SK-N-SH (cell line): ENCODE measurements at regions not wholly inside any gene's neighbourhood (a gene's known extent, or its start where the extent isn't known, plus 50 kb on each side); places are given as distances from the start of the nearest gene placed in this dataset.

ENCODE experiments used
- CTCF ChIA-PET: fragments of 300-600, 350-600 bp; formaldehyde crosslinking; extraction: SDS; loops from one replicate; lab custom pipeline; 2021; lab: Yijun Ruan, JAX
- POLR2A ChIA-PET: fragments of 350-600 bp; sonication (Branson Sonifier 250); formaldehyde crosslinking; extraction: SDS; loops from one replicate; lab custom pipeline; 2020; ENCODE audit warnings: antibody characterized with exemption, inconsistent platforms; lab: Yijun Ruan, JAX
- DNase-seq: peaks from one replicate; pipeline ENCODE4 v3.0.0; 2012
- H2AFZ ChIP-seq: fragments of 200-600 bp; sonication (generic); 2 replicates; pipeline ENCODE4 v1.8.1; 2016; ENCODE audit warnings: antibody characterized with exemption, mild to moderate bottlenecking, low read depth
- H3F3A ChIP-seq: fragments of 200-600 bp; sonication (generic); replicated peaks from 2 replicates; pipeline ENCODE3; 2016; ENCODE audit warnings: antibody characterized with exemption, mild to moderate bottlenecking; ENCODE audit not compliant: insufficient read depth
- H3K27ac ChIP-seq, 2 experiments: fragments of 200-500 bp in 1 of 2; fragments of 200-600 bp in 1 of 2; sonication (Bioruptor generic) in 1 of 2; sonication (generic), shearing (Covaris generic) in 1 of 2; 2 replicates each; pipeline versions ENCODE4 v1.5.1 to v1.6.1; 2014 to 2016; ENCODE audit warnings: low read depth in 2 of 2, inconsistent platforms in 1 of 2, low read length in 1 of 2, mild to moderate bottlenecking in 1 of 2, mixed read lengths in 1 of 2
- H3K27me3 ChIP-seq: fragments of 200-600 bp; sonication (generic), shearing (Covaris generic); 2 replicates; pipeline ENCODE4 v1.6.1; 2016; ENCODE audit warnings: mixed run types; ENCODE audit not compliant: insufficient read depth
- H3K36me3 ChIP-seq, 2 experiments: fragments of 200-500 bp in 1 of 2; fragments of 200-600 bp in 1 of 2; sonication (Bioruptor generic) in 1 of 2; sonication (generic) in 1 of 2; replicated peaks in 1 of 2; 2 replicates each; pipeline versions ENCODE3 to v1.5.1; 2014 to 2016; ENCODE audit warnings: low read length in 1 of 2, mild to moderate bottlenecking in 1 of 2; ENCODE audit not compliant: insufficient read depth in 2 of 2, control insufficient read depth in 1 of 2
- H3K4me1 ChIP-seq, 2 experiments: fragments of 200-500 bp in 1 of 2; fragments of 200-600 bp in 1 of 2; sonication (Bioruptor generic) in 1 of 2; sonication (generic), shearing (Covaris generic) in 1 of 2; 2 replicates each; pipeline versions ENCODE4 v1.5.1 to v1.6.1; 2014 to 2016; ENCODE audit warnings: low read depth in 1 of 2, low read length in 1 of 2, mixed run types in 1 of 2; ENCODE audit not compliant: insufficient read depth in 2 of 2, control insufficient read depth in 1 of 2
- H3K4me2 ChIP-seq: fragments of 200-600 bp; sonication (generic), shearing (Covaris generic); 2 replicates; pipeline ENCODE4 v1.6.1; 2017; ENCODE audit warnings: mixed run types
- H3K4me3 ChIP-seq, 2 experiments: fragments of 200-500 bp in 1 of 2; fragments of 200-600 bp in 1 of 2; sonication (Bioruptor generic) in 1 of 2; sonication (generic), shearing (Covaris generic) in 1 of 2; 2 replicates each; pipeline versions ENCODE4 v1.5.1 to v1.8.1; 2014 to 2016; ENCODE audit warnings: low read depth in 2 of 2, inconsistent platforms in 1 of 2, low read length in 1 of 2, mild to moderate bottlenecking in 1 of 2, mixed read lengths in 1 of 2, moderate library complexity in 1 of 2
- H3K79me2 ChIP-seq: fragments of 200-600 bp; sonication (generic); 2 replicates; pipeline ENCODE4 v1.8.1; 2017; ENCODE audit warnings: mild to moderate bottlenecking; ENCODE audit not compliant: insufficient read depth
- H3K9ac ChIP-seq: fragments of 200-600 bp; sonication (generic); 2 replicates; pipeline ENCODE4 v1.6.1; 2017; ENCODE audit warnings: mixed run types
- H3K9me2 ChIP-seq: fragments of 200-600 bp; sonication (generic); 2 replicates; pipeline ENCODE4 v1.6.1; 2017; ENCODE audit warnings: mixed run types
- H3K9me3 ChIP-seq: fragments of 200-600 bp; sonication (generic); 2 replicates; pipeline ENCODE4 v1.6.1; 2017; ENCODE audit warnings: mixed run types, mild to moderate bottlenecking, moderate library complexity
- H4K20me1 ChIP-seq: fragments of 200-600 bp; sonication (generic); 2 replicates; pipeline ENCODE4 v1.6.1; 2017; ENCODE audit warnings: mild to moderate bottlenecking, mixed run types; ENCODE audit not compliant: insufficient read depth
- ELF1 ChIP-seq: IDR thresholded peaks from 2 replicates; pipeline ENCODE4 v1.4.0; 2012
- EP300 ChIP-seq, 2 experiments: IDR thresholded peaks; 2 replicates each; pipeline versions ENCODE4 v1.4.0 to v1.6.1; 2012; ENCODE audit warnings: borderline replicate concordance in 1 of 2, low read depth in 1 of 2, low read length in 1 of 2
- EZH2phosphoT487 ChIP-seq: fragments of 200-600 bp; sonication (generic); IDR thresholded peaks from 2 replicates; pipeline ENCODE4 v1.6.1; 2017; ENCODE audit warnings: low read depth, mixed run types, mild to moderate bottlenecking, antibody characterized with exemption, moderate library complexity, borderline replicate concordance
- IRF3 ChIP-seq: fragments of 150-350 bp; IDR thresholded peaks from 2 replicates; pipeline ENCODE4 v1.6.1; 2016; ENCODE audit warnings: mild to moderate bottlenecking, low read depth, low read length
- MAX ChIP-seq: IDR thresholded peaks from 2 replicates; pipeline ENCODE4 v1.4.0; 2012; ENCODE audit warnings: low read depth
- MXI1 ChIP-seq: IDR thresholded peaks from 2 replicates; pipeline ENCODE4 v1.6.1; 2012; ENCODE audit warnings: mild to moderate bottlenecking, low read depth, low read length, improper control_type of control experiment
- NFIC ChIP-seq: IDR thresholded peaks from 2 replicates; pipeline ENCODE4 v1.4.0; 2012; ENCODE audit warnings: borderline replicate concordance
- PBX3 ChIP-seq: IDR thresholded peaks from 2 replicates; pipeline ENCODE4; 2012
- POLR2AphosphoS5 ChIP-seq: IDR thresholded peaks from 2 replicates; pipeline ENCODE4 v1.6.1; 2012; ENCODE audit warnings: low read depth, low read length
- RAD21 ChIP-seq: IDR thresholded peaks from 2 replicates; pipeline ENCODE4 v1.6.1; 2012; ENCODE audit warnings: mild to moderate bottlenecking, low read length
- RCOR1 ChIP-seq: fragments of 150-350 bp; IDR thresholded peaks from 2 replicates; pipeline ENCODE4 v1.6.1; 2017; ENCODE audit warnings: antibody characterized with exemption, low read length
- RFX5 ChIP-seq: IDR thresholded peaks from 2 replicates; pipeline ENCODE4 v1.6.1; 2012; ENCODE audit warnings: mild to moderate bottlenecking, improper control_type of control experiment, low read length
- RXRA ChIP-seq: IDR thresholded peaks from 2 replicates; pipeline ENCODE4 v1.4.0; 2012; ENCODE audit warnings: low read depth, mild to moderate bottlenecking, borderline replicate concordance
- TAF1 ChIP-seq: IDR thresholded peaks from 2 replicates; pipeline ENCODE4 v1.6.1; 2012; ENCODE audit warnings: low read depth, mild to moderate bottlenecking, low read length, moderate library complexity, borderline replicate concordance
- TEAD4 ChIP-seq: IDR thresholded peaks from 2 replicates; pipeline ENCODE4 v1.4.0; 2012; ENCODE audit warnings: mild to moderate bottlenecking, borderline replicate concordance; ENCODE audit not compliant: insufficient read depth
- USF1 ChIP-seq: IDR thresholded peaks from 2 replicates; pipeline ENCODE4 v1.4.0; 2012; ENCODE audit warnings: low read depth, borderline replicate concordance
- YY1 ChIP-seq: IDR thresholded peaks from 2 replicates; pipeline ENCODE4 v1.4.0; 2012; ENCODE audit warnings: low read depth, mild to moderate bottlenecking
- WGBS: methylation state at CpG from one replicate; pipeline ENCODE4 v1.1.6; 2017; ENCODE audit warnings: low lambda C conversion rate; 5-methylcytosine and 5-hydroxymethylcytosine counted together
- TF ChIP-seq, protein P1 (sequence below): fragments of 200-600 bp; sonication (generic); IDR thresholded peaks from 2 replicates; pipeline ENCODE4 v1.6.1; 2017; ENCODE audit warnings: antibody characterized with exemption, mild to moderate bottlenecking, moderate library complexity
- TF ChIP-seq, protein P2 (sequence below): fragments of 150-350 bp; IDR thresholded peaks from 2 replicates; pipeline ENCODE4 v1.6.1; 2017; ENCODE audit warnings: antibody characterized with exemption, low read length, low read depth, borderline replicate concordance

- 15% methylated on average over 1 of the region's 1 CpG for WGBS
- Histone ChIP-seq H3K79me2 (no peaks in the 10 kb centered on the region), H3K4me3 (no peak overlapping the region), H3K4me1 (no peaks in the 10 kb centered on the region), H3K9me3 (no peaks in the 10 kb centered on the region), H3K4me2 (no peak overlapping the region), H3K9me2 (no peaks in the 10 kb centered on the region), H3K9ac (no peak overlapping the region), H3K27me3 (no peaks in the 10 kb centered on the region), H3K27ac (no peak overlapping the region), H4K20me1 (no peaks in the 10 kb centered on the region), H3F3A (no peaks in the 10 kb centered on the region), H2AFZ (no peak overlapping the region), H3K36me3 (no peaks in the 10 kb centered on the region)
- TF ChIP-seq RAD21, result no peak
- DNase-seq, result no peak
- ChIA-PET CTCF (no interaction called here), POLR2A (no interaction called here)
These were observed 942.0 kb downstream of the SQOR start for GRCh38 chr15:46576646-46577395.

DNA sequence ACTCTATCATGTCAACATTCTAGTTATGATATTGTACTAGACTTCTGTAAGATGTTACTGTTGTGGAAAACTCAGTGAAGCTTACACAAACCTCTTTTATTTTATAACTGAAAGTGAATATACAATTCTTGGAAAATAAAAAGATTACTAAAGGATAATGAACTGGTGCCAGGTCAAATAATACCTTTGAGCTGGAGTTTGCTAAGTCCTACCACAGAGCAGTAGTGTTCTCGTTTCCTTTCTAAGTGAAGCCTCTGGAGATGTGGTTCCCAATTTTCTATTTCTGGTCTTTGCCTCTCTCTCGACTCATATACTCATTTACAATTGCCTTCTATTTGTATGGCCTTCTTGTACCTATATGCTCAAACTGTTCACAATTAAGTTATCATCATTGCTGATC lies 942.9 kb downstream of the SQOR start:
- CTCF ChIA-PET, result no interaction called here

More for the DNA sequence above, 942.9 kb downstream of the SQOR start:
- Histone ChIP-seq H3K36me3 (no peaks in the 10 kb centered on the region), H3K9me2 (no peaks in the 10 kb centered on the region), H3K27me3 (no peaks in the 10 kb centered on the region), H3K79me2 (no peaks in the 10 kb centered on the region), H3K4me1 (no peaks in the 10 kb centered on the region), H3K27ac (no peak overlapping the region), H3K9me3 (no peaks in the 10 kb centered on the region), H3F3A (no peaks in the 10 kb centered on the region)
- WGBS, result 22% methylated on average over 2 of the region's 2 CpGs
- POLR2A ChIA-PET, result no interaction called here
- no peak for DNase-seq
- TF ChIP-seq RXRA (no peak), YY1 (no peak), NFIC (no peak), RAD21 (no peak), EZH2phosphoT487 (no peak), PBX3 (no peak), TAF1 (no peak), POLR2AphosphoS5 (no peak), ELF1 (no peak), USF1 (no peak), MXI1 (no peak), MAX (no peak), IRF3 (no peak), EP300 (IDR thresholded peaks at IDR 0.05; ENCODE audit: borderline replicate concordance in 1 of 2, low read depth in 1 of 2, low read length in 1 of 2) (no peak), RFX5 (no peak), RCOR1 (no peak), TEAD4 (no peak)
- TF ChIP-seq, protein P1, sequence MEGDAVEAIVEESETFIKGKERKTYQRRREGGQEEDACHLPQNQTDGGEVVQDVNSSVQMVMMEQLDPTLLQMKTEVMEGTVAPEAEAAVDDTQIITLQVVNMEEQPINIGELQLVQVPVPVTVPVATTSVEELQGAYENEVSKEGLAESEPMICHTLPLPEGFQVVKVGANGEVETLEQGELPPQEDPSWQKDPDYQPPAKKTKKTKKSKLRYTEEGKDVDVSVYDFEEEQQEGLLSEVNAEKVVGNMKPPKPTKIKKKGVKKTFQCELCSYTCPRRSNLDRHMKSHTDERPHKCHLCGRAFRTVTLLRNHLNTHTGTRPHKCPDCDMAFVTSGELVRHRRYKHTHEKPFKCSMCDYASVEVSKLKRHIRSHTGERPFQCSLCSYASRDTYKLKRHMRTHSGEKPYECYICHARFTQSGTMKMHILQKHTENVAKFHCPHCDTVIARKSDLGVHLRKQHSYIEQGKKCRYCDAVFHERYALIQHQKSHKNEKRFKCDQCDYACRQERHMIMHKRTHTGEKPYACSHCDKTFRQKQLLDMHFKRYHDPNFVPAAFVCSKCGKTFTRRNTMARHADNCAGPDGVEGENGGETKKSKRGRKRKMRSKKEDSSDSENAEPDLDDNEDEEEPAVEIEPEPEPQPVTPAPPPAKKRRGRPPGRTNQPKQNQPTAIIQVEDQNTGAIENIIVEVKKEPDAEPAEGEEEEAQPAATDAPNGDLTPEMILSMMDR, result no peak
- TF ChIP-seq, protein P2, sequence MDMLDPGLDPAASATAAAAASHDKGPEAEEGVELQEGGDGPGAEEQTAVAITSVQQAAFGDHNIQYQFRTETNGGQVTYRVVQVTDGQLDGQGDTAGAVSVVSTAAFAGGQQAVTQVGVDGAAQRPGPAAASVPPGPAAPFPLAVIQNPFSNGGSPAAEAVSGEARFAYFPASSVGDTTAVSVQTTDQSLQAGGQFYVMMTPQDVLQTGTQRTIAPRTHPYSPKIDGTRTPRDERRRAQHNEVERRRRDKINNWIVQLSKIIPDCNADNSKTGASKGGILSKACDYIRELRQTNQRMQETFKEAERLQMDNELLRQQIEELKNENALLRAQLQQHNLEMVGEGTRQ, result no peak
- TF ChIP-seq, all 33 proteins: peak for 0
- Histone ChIP-seq H3K4me3 (no peak overlapping the region), H3K9ac (no peak overlapping the region), H4K20me1 (no peaks in the 10 kb centered on the region), H3K4me2 (no peak overlapping the region), H2AFZ (no peak overlapping the region)
